ENCODE measurements at regions not wholly inside any gene's neighbourhood (a gene's known extent, or its start where the extent isn't known, plus 50 kb on each side); places are given as distances from the start of the nearest gene placed in this dataset.

- Mint-ChIP-seq H3K4me1 (peaks cover 6% of the 10 kb centered on the region; the same call in 2 of the 3 replicates), H3K27me3 (ENCODE audit: insufficient read depth, low read depth, poor library complexity) (peaks cover 5% of the 10 kb centered on the region)
- ATAC-seq: no peak
These were observed 237.5 kb downstream of the NOL4 start for GRCh38 chr18:33987206-33987605.

GRCh38 chr18:33983126-33983525 lies 241.6 kb downstream of the NOL4 start:
- Mint-ChIP-seq H3K36me3 (ENCODE audit: low read depth) (no peaks in the 10 kb centered on the region), H3K9me3 (no peaks in the 10 kb centered on the region), H3K4me1 (peaks cover 6% of the 10 kb centered on the region; the same call in 2 of the 3 replicates), H3K27ac (no peak overlapping the region), H3K27me3 (ENCODE audit: insufficient read depth, low read depth, poor library complexity) (peaks cover 1% of the 10 kb centered on the region), H3K4me3 (no peak overlapping the region)
- Histone ChIP-seq H3K36me3 (ENCODE audit: insufficient read depth) (no peaks in the 10 kb centered on the region), H2AFZ (no peak overlapping the region), H3K9me2 (ENCODE audit: insufficient read depth) (0 out of 2 replicates have a peak, but pooled peaks cover 3% of the 10 kb centered on the region), H3K27ac (ENCODE audit: low read depth) (no peak overlapping the region), H3K4me1 (ENCODE audit: insufficient read depth) (no peaks in the 10 kb centered on the region), H3K4me2 (no peak overlapping the region), H4K20me1 (replicated peaks; ENCODE audit: insufficient read depth) (no peaks in the 10 kb centered on the region), H3K79me2 (replicated peaks; ENCODE audit: insufficient read depth) (no peaks in the 10 kb centered on the region), H3K4me3 (no peak overlapping the region), H3F3A (replicated peaks; ENCODE audit: low read depth) (no peaks in the 10 kb centered on the region), H3K27me3 (ENCODE audit: insufficient read depth) (no peaks in the 10 kb centered on the region)
- no peak for TF ChIP-seq EZH2 (IDR thresholded peaks at IDR 0.05; ENCODE audit: low read depth, unreplicated experiment)
- no peak for TF ChIP-seq POLR2AphosphoS5 (IDR thresholded peaks at IDR 0.05; ENCODE audit: low read depth)
- ATAC-seq (no peak), DNase-seq (ENCODE audit: low spot score) (no peak)

More at GRCh38 chr18:33987206-33987605, 237.5 kb downstream of the NOL4 start:
- H3K4me1 ChIP-seq (ENCODE audit: insufficient read depth): no peaks in the 10 kb centered on the region
- no peaks in the 10 kb centered on the region for H3K9me3 Mint-ChIP-seq
- TF ChIP-seq ZNF114 (CRISPR knock-in tag; IDR thresholded peaks at IDR 0.05) (no peak), CREB1 (CRISPR knock-in tag; IDR thresholded peaks at IDR 0.05; ENCODE audit: low read depth) (no peak)
- H3K9me2 ChIP-seq (ENCODE audit: insufficient read depth): 0 out of 2 replicates have a peak, but pooled peaks cover 7% of the 10 kb centered on the region
- H3K36me3 Mint-ChIP-seq (ENCODE audit: low read depth): no peaks in the 10 kb centered on the region
- no peak overlapping the region for H3K4me3 ChIP-seq
- no peak overlapping the region for H3K4me3 Mint-ChIP-seq
- no peak for DNase-seq (ENCODE audit: low spot score)
- no peaks in the 10 kb centered on the region for H3K27me3 ChIP-seq (ENCODE audit: insufficient read depth)
- no peaks in the 10 kb centered on the region for H4K20me1 ChIP-seq (replicated peaks; ENCODE audit: insufficient read depth)
- H3F3A ChIP-seq (replicated peaks; ENCODE audit: low read depth): no peaks in the 10 kb centered on the region
- H3K4me2 ChIP-seq: no peak overlapping the region
- no peaks in the 10 kb centered on the region for H3K36me3 ChIP-seq (ENCODE audit: insufficient read depth)
- H3K79me2 ChIP-seq (replicated peaks; ENCODE audit: insufficient read depth): no peaks in the 10 kb centered on the region
- H3K27ac ChIP-seq (ENCODE audit: low read depth): no peak overlapping the region
- H3K27ac Mint-ChIP-seq: no peak overlapping the region
- no peak overlapping the region for H2AFZ ChIP-seq

GRCh38 chr18:33960417-33960816 lies 264.3 kb downstream of the NOL4 start:
- Mint-ChIP-seq H3K27me3 (ENCODE audit: insufficient read depth, low read depth, poor library complexity) (no peaks in the 10 kb centered on the region), H3K27ac (no peak overlapping the region), H3K4me3 (no peak overlapping the region), H3K36me3 (ENCODE audit: low read depth) (no peaks in the 10 kb centered on the region), H3K9me3 (no peaks in the 10 kb centered on the region), H3K4me1 (peaks cover 11% of the 10 kb centered on the region; the same call in 2 of the 3 replicates)
- no peaks in the 10 kb centered on the region for H3K36me3 ChIP-seq (ENCODE audit: insufficient read depth)
- H4K20me1 ChIP-seq (replicated peaks; ENCODE audit: insufficient read depth): no peaks in the 10 kb centered on the region
- no peaks in the 10 kb centered on the region for H3K9me2 ChIP-seq (ENCODE audit: insufficient read depth)
- ATAC-seq (no peak), DNase-seq (ENCODE audit: low spot score) (no peak)
- no peak for TF ChIP-seq CREB1 (CRISPR knock-in tag; IDR thresholded peaks at IDR 0.05; ENCODE audit: low read depth)
- no peaks in the 10 kb centered on the region for H3F3A ChIP-seq (replicated peaks; ENCODE audit: low read depth)
- H3K4me2 ChIP-seq: no peak overlapping the region
- no peaks in the 10 kb centered on the region for H3K27me3 ChIP-seq (ENCODE audit: insufficient read depth)
- H3K4me1 ChIP-seq (ENCODE audit: insufficient read depth): peaks cover 4% of the 10 kb centered on the region
- H3K79me2 ChIP-seq (replicated peaks; ENCODE audit: insufficient read depth): no peaks in the 10 kb centered on the region
- no peak overlapping the region for H2AFZ ChIP-seq
- no peak overlapping the region for H3K4me3 ChIP-seq
- no peak overlapping the region for H3K27ac ChIP-seq (ENCODE audit: low read depth)

GRCh38 chr18:33959609-33960008 lies 265.1 kb downstream of the NOL4 start:
- Histone ChIP-seq H3K4me2 (no peak overlapping the region), H3K27me3 (ENCODE audit: insufficient read depth) (no peaks in the 10 kb centered on the region), H4K20me1 (replicated peaks; ENCODE audit: insufficient read depth) (no peaks in the 10 kb centered on the region), H3K9me2 (ENCODE audit: insufficient read depth) (no peaks in the 10 kb centered on the region), H3F3A (replicated peaks; ENCODE audit: low read depth) (no peaks in the 10 kb centered on the region), H3K27ac (ENCODE audit: low read depth) (no peak overlapping the region), H3K4me1 (ENCODE audit: insufficient read depth) (peaks cover 4% of the 10 kb centered on the region), H3K4me3 (no peak overlapping the region), H3K79me2 (replicated peaks; ENCODE audit: insufficient read depth) (no peaks in the 10 kb centered on the region), H2AFZ (no peak overlapping the region), H3K36me3 (ENCODE audit: insufficient read depth) (no peaks in the 10 kb centered on the region)
- Mint-ChIP-seq H3K36me3 (ENCODE audit: low read depth) (no peaks in the 10 kb centered on the region), H3K27ac (no peak overlapping the region), H3K4me1 (peaks cover 11% of the 10 kb centered on the region; the same call in 2 of the 3 replicates), H3K4me3 (no peak overlapping the region), H3K27me3 (ENCODE audit: insufficient read depth, low read depth, poor library complexity) (no peaks in the 10 kb centered on the region), H3K9me3 (no peaks in the 10 kb centered on the region)
- DNase-seq (ENCODE audit: low spot score) (no peak), ATAC-seq (no peak)
- TF ChIP-seq REST (IDR thresholded peaks at IDR 0.05; ENCODE audit: unreplicated experiment): no peak
- TF ChIP-seq CTCF (conservative IDR thresholded peaks at IDR 0.05; ENCODE audit: low read depth in 2 of 2): no peak

All from GM23338 (cell line).